A673 (cell line): ENCODE measurements at regions not wholly inside any gene's neighbourhood (a gene's known extent, or its start where the extent isn't known, plus 50 kb on each side); places are given as distances from the start of the nearest gene placed in this dataset.
A peak's percentile ranks its signal among the peaks of the same experiment; 100 is the strongest.

Experiments
- BruUV-seq: library from RNA; stranded (reverse); fragments of 400-500 nt; replicated peaks from 2 replicates; lab custom pipeline; 2021; lab: Mats Ljungman, UMichigan
- CTCF ChIA-PET: fragments of 300-600 bp; sonication (Branson Sonifier 250); formaldehyde crosslinking; loops from one replicate; lab custom pipeline; 2022; ENCODE audit warnings: antibody characterized with exemption; lab: Charles Lee
- POLR2A ChIA-PET: fragments of 300-600 bp; sonication (Branson Sonifier 250); formaldehyde crosslinking; loops from one replicate; lab custom pipeline; 2022; ENCODE audit warnings: antibody characterized with exemption; ENCODE audit not compliant: low non-redundant PET; lab: Charles Lee
- DNase-seq: peaks from one replicate; pipeline ENCODE4 v3.0.0-alpha.2; 2015; ENCODE audit warnings: low spot score
- H3K27ac ChIP-seq: fragments of 200-600 bp; sonication (generic); 2 replicates; pipeline ENCODE4 v1.5.1; 2016; ENCODE audit warnings: mixed run types, low read depth, mild to moderate bottlenecking, mixed read lengths, antibody characterized with exemption, low read length; ENCODE audit not compliant: poor library complexity, severe bottlenecking
- H3K27me3 ChIP-seq: fragments of 200-600 bp; sonication (generic); replicated peaks from 2 replicates; pipeline ENCODE4 v1.6.1; 2017; ENCODE audit warnings: mixed run types, low read depth, mild to moderate bottlenecking, mixed read lengths, antibody characterized with exemption, low read length; ENCODE audit not compliant: insufficient read depth, poor library complexity
- H3K36me3 ChIP-seq: fragments of 200-600 bp; sonication (generic); 2 replicates; pipeline ENCODE4 v1.6.1; 2016; ENCODE audit warnings: mixed run types, mild to moderate bottlenecking, mixed read lengths, antibody characterized with exemption, low read length; ENCODE audit not compliant: insufficient read depth, poor library complexity, severe bottlenecking
- H3K4me1 ChIP-seq: fragments of 200-600 bp; sonication (generic); 2 replicates; pipeline ENCODE4 v1.6.1; 2017; ENCODE audit warnings: mixed run types, mild to moderate bottlenecking, mixed read lengths, antibody characterized with exemption, low read length; ENCODE audit not compliant: insufficient read depth, poor library complexity, severe bottlenecking
- H3K4me3 ChIP-seq: fragments of 200-600 bp; sonication (generic); 2 replicates; pipeline ENCODE4 v1.5.1; 2016; ENCODE audit warnings: low read depth, mixed run types, mild to moderate bottlenecking, mixed read lengths, low read length; ENCODE audit not compliant: poor library complexity, severe bottlenecking
- H3K9me3 ChIP-seq: fragments of 200-600 bp; sonication (generic); 2 replicates; pipeline ENCODE4 v1.6.1; 2016; ENCODE audit warnings: mixed run types, low read depth, mild to moderate bottlenecking, mixed read lengths, antibody characterized with exemption, low read length; ENCODE audit not compliant: poor library complexity, severe bottlenecking
- CTCF ChIP-seq: fragments of 300-800, 200-600 bp; sonication (generic); conservative IDR thresholded peaks from 2 replicates; pipeline ENCODE4 v1.5.1; 2017; ENCODE audit warnings: low read depth, mild to moderate bottlenecking, antibody characterized with exemption, low read length, moderate library complexity, mixed read lengths
- EZH2 ChIP-seq: fragments of 200-600 bp; sonication (generic); IDR thresholded peaks from 2 replicates; pipeline ENCODE4 v1.6.1; 2017; ENCODE audit warnings: borderline replicate concordance, low read depth, mild to moderate bottlenecking, mixed read lengths, antibody characterized with exemption, low read length; ENCODE audit not compliant: poor library complexity, severe bottlenecking
- intact Hi-C: fragments of 100-400 bp; cut with micrococcal nuclease; formaldehyde crosslinking; loops from one replicate; pipeline ENCODE4 v1.10.0; 2022; ENCODE audit not compliant: unreplicated experiment

GRCh38 chrX:74179071-74179470 lies 124.9 kb upstream of the ZCCHC13 start:
- H3K27me3 ChIP-seq = peaks cover 6% of the 10 kb centered on the region
- peak; percentile 14 for DNase-seq
- BruUV-seq = no TSS peak
- H3K36me3 ChIP-seq = no peaks in the 10 kb centered on the region
- H3K4me1 ChIP-seq = no peaks in the 10 kb centered on the region
- H3K4me3 ChIP-seq = no peak overlapping the region
- POLR2A ChIA-PET = no interaction called here
- intact Hi-C loops = no loop called here
- no peak for TF ChIP-seq EZH2
- no peak for TF ChIP-seq CTCF
- CTCF ChIA-PET = no interaction called here
- H3K27ac ChIP-seq = no peak overlapping the region
- no peaks in the 10 kb centered on the region for H3K9me3 ChIP-seq

- H3K27me3 ChIP-seq = peaks cover 6% of the 10 kb centered on the region
- no peaks in the 10 kb centered on the region for H3K4me1 ChIP-seq
- intact Hi-C loops = no loop called here
- H3K27ac ChIP-seq = no peak overlapping the region
- POLR2A ChIA-PET = no interaction called here
- no peaks in the 10 kb centered on the region for H3K36me3 ChIP-seq
- TF ChIP-seq CTCF (no peak), EZH2 (no peak)
- no peak overlapping the region for H3K4me3 ChIP-seq
- CTCF ChIA-PET = no interaction called here
- no peak for DNase-seq
- H3K9me3 ChIP-seq = no peaks in the 10 kb centered on the region
- BruUV-seq = no TSS peak
Measured at GRCh38 chrX:74178536-74178935, 125.4 kb upstream of the ZCCHC13 start.

GRCh38 chrX:74171465-74171864 lies 132.5 kb upstream of the ZCCHC13 start:
- H3K4me1 ChIP-seq = no peaks in the 10 kb centered on the region
- ChIA-PET POLR2A (no interaction called here), CTCF (no interaction called here)
- H3K36me3 ChIP-seq = no peaks in the 10 kb centered on the region
- no peaks in the 10 kb centered on the region for H3K27me3 ChIP-seq
- BruUV-seq = no TSS peak
- no peak overlapping the region for H3K27ac ChIP-seq
- intact Hi-C loops = no loop called here
- no peak for DNase-seq
- H3K4me3 ChIP-seq = no peak overlapping the region
- TF ChIP-seq EZH2 (no peak), CTCF (no peak)
- H3K9me3 ChIP-seq = no peaks in the 10 kb centered on the region
